ENCODE measurements at regions not wholly inside any gene's neighbourhood (a gene's known extent, or its start where the extent isn't known, plus 50 kb on each side); places are given as distances from the start of the nearest gene placed in this dataset.

DNA sequence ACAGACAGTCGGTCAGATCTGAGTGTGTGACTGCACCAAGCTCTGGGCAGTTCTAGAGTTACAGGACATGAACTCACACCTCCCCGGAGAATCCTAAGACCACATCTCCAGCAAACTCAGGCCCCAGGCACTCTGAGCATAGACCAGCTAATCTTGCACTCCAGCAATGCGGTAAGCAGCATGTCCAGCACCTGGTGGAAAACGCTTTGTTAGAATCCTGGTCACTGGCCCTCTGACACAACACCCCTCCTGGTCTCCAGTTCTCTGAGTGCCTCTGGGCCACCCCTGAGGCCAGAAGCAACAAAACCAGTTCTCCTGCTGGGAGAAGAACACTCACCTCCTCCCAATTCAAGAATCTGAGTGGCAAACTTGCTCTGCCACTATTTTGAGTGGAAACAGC is 82.7 kb upstream of the TMEM45B start:
- peak overlapping the region; percentile 58 for H3K4me2 ChIP-seq
- no peaks in the 10 kb centered on the region for H4K20me1 ChIP-seq (ENCODE audit: insufficient read depth)
- no peaks in the 10 kb centered on the region for H3K27me3 ChIP-seq (ENCODE audit: insufficient read depth, low read depth)
- H3F3A ChIP-seq (ENCODE audit: insufficient read depth, low read depth): peaks cover 57% of the 10 kb centered on the region
- no peaks in the 10 kb centered on the region for H3K9me2 ChIP-seq (ENCODE audit: insufficient read depth)
- intact Hi-C loops (cut with micrococcal nuclease; ENCODE audit: unreplicated experiment): loop anchor here (5.0 kb wide), 1 partner anchor 36 kb away; no protein-coding TSS in a partner anchor
- H3K27ac ChIP-seq: peak overlapping the region; percentile 89
- CTCF ChIA-PET: interaction anchor here (0.6 kb wide), 1 partner anchor 721 kb away, joined by 3 read pairs; no protein-coding TSS in a partner anchor
- H3K9me3 ChIP-seq (ENCODE audit: insufficient read depth, low read depth): peaks cover 7% of the 10 kb centered on the region
- peaks cover 83% of the 10 kb centered on the region for H3K4me1 ChIP-seq (replicated peaks; ENCODE audit: insufficient read depth)
- BruUV-seq (replicated peaks): no TSS peak
- peak; percentile 81 to 99 for DNase-seq
- H3K79me2 ChIP-seq (ENCODE audit: low read depth): no peaks in the 10 kb centered on the region
- H3K4me3 ChIP-seq: 0 out of 2 replicates have a peak overlapping the region, but pooled peaks have one; percentile 5
- TF ChIP-seq EZH2 (IDR thresholded peaks at IDR 0.05; ENCODE audit: low read depth) (no peak), CTCF (conservative IDR thresholded peaks at IDR 0.05) (no peak)
- H2AFZ ChIP-seq: no peak overlapping the region
- H3K36me3 ChIP-seq (ENCODE audit: low read depth): no peaks in the 10 kb centered on the region
- POLR2A ChIA-PET (ENCODE audit: unreplicated experiment): interaction anchor here (0.6 to 1.3 kb wide), 2 partner anchors 95 to 482 kb away, joined by 3 to 8 read pairs; no protein-coding TSS in a partner anchor

DNA sequence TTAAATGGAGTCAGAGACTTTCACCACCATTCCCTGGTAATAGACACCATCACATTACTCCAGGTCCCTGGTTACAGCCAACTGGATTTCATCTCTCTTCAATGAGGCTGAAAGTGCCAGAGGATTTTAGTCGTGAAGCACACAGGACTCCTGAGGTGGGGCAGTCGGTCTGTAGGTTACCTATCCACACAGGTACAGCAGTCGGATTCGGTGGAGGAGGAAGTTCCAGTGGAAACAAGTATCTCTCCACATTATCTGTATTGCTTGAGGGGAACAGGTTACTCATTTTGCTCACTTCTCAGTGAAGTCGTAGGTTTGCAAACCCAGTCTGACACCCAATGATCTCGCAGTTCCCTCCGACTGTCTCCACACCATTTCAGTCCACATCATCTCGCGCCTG is 82.3 kb upstream of the TMEM45B start:
- CTCF ChIA-PET: no interaction called here
- Histone ChIP-seq H4K20me1 (ENCODE audit: insufficient read depth) (no peaks in the 10 kb centered on the region), H3K4me2 (peak overlapping the region; percentile 58), H3K27me3 (ENCODE audit: insufficient read depth, low read depth) (no peaks in the 10 kb centered on the region), H3K27ac (peak overlapping the region; percentile 89), H3K4me1 (replicated peaks; ENCODE audit: insufficient read depth) (peaks cover 83% of the 10 kb centered on the region), H2AFZ (no peak overlapping the region), H3K9me3 (ENCODE audit: insufficient read depth, low read depth) (peaks cover 7% of the 10 kb centered on the region), H3K79me2 (ENCODE audit: low read depth) (no peaks in the 10 kb centered on the region), H3K36me3 (ENCODE audit: low read depth) (no peaks in the 10 kb centered on the region), H3K4me3 (0 out of 2 replicates have a peak overlapping the region, but pooled peaks have one; percentile 5), H3F3A (ENCODE audit: insufficient read depth, low read depth) (peaks cover 57% of the 10 kb centered on the region), H3K9me2 (ENCODE audit: insufficient read depth) (no peaks in the 10 kb centered on the region)
- TF ChIP-seq EZH2 (IDR thresholded peaks at IDR 0.05; ENCODE audit: low read depth): no peak
- no peak for TF ChIP-seq CTCF (conservative IDR thresholded peaks at IDR 0.05)
- POLR2A ChIA-PET (ENCODE audit: unreplicated experiment): interaction anchor here (0.6 to 1.3 kb wide), 2 partner anchors 96 to 483 kb away, joined by 3 to 8 read pairs; no protein-coding TSS in a partner anchor
- intact Hi-C loops (cut with micrococcal nuclease; ENCODE audit: unreplicated experiment): loop anchor here (5.0 kb wide), 1 partner anchor 36 kb away; no protein-coding TSS in a partner anchor
- BruUV-seq (replicated peaks): no TSS peak
- DNase-seq: no peak

DNA sequence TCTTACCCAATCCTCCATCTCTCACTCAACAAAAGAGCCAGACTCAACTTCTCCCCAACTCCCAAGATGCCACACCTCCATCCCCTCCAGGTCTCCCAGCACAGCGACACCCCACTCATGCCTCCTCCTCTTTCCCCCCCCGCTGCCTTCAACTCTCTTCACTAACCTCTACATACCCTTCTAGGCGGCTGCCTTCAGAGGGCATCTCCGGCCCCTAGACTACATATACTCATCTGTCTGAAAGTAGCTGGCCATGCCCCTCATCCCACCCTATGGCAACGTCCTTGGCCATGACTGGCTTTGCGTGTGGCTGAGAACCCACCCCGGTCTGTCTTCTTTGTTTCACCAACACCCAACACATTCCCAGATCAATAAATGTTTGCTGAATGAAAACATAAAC is 81.7 kb upstream of the TMEM45B start:
- Histone ChIP-seq H3K9me3 (ENCODE audit: insufficient read depth, low read depth) (peaks cover 7% of the 10 kb centered on the region), H3K27me3 (ENCODE audit: insufficient read depth, low read depth) (no peaks in the 10 kb centered on the region), H3K79me2 (ENCODE audit: low read depth) (no peaks in the 10 kb centered on the region), H3K36me3 (ENCODE audit: low read depth) (no peaks in the 10 kb centered on the region), H3K27ac (peak overlapping the region; percentile 89), H4K20me1 (ENCODE audit: insufficient read depth) (no peaks in the 10 kb centered on the region), H3F3A (ENCODE audit: insufficient read depth, low read depth) (peaks cover 57% of the 10 kb centered on the region), H3K4me2 (peak overlapping the region; percentile 58), H3K4me3 (no peak overlapping the region), H3K4me1 (replicated peaks; ENCODE audit: insufficient read depth) (peaks cover 83% of the 10 kb centered on the region), H3K9me2 (ENCODE audit: insufficient read depth) (no peaks in the 10 kb centered on the region), H2AFZ (no peak overlapping the region)
- no TSS peak for BruUV-seq (replicated peaks)
- intact Hi-C loops (cut with micrococcal nuclease; ENCODE audit: unreplicated experiment): loop anchor here (5.0 kb wide), 1 partner anchor 37 kb away; no protein-coding TSS in a partner anchor
- TF ChIP-seq CTCF (conservative IDR thresholded peaks at IDR 0.05): no peak
- no peak for TF ChIP-seq EZH2 (IDR thresholded peaks at IDR 0.05; ENCODE audit: low read depth)
- no peak for DNase-seq
- ChIA-PET CTCF (no interaction called here), POLR2A (ENCODE audit: unreplicated experiment) (no interaction called here)
